GM18868 (cell line): ENCODE measurements at regions not wholly inside any gene's neighbourhood (a gene's known extent, or its start where the extent isn't known, plus 50 kb on each side); places are given as distances from the start of the nearest gene placed in this dataset.

ENCODE experiments used
- ATAC-seq: cut with Tn5 transposase; IDR thresholded peaks from one replicate; pipeline ENCODE4 v1.9.1; 2021; ENCODE audit warnings: mild to moderate bottlenecking, moderate library complexity; ENCODE audit not compliant: unreplicated experiment

DNA sequence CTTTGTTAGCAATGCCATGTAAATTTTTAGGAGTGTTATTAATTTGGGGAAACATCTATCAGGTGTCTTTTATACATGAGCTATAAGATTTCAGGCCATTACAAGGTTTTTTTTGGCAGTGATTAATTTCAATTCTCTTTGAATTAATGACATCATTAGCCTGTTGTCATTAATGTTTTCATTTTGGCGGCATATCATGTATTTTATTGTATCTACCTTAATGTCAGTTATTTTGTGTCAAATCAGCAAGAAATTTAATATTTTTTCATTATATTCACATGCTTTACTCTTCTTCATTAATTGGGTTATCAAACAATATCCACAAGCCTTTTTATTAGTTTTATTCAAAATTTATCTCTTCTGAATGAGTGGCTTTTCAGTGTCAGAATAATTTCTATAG lies 153.0 kb upstream of the CAND1 start:
- no peak for ATAC-seq

DNA sequence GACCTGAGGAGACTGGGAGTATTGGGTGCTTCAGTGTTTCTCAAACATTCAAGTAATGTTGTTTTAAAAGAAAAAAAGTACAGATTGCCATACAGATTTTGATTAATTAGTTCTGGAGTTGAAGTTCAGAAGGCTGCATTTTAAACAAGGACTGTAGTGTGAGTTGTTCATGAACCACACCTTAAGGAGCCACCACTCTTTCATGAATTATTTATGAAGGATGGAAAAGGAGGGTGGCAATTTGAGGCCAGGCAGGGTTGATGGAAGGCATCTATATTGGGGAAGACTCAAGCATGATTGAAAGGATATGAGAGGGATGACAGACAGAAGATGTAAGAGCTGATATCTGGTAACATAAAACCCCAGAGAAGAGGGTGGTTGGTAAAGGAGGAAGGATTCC lies 146.6 kb upstream of the CAND1 start:
- ATAC-seq = no peak

DNA sequence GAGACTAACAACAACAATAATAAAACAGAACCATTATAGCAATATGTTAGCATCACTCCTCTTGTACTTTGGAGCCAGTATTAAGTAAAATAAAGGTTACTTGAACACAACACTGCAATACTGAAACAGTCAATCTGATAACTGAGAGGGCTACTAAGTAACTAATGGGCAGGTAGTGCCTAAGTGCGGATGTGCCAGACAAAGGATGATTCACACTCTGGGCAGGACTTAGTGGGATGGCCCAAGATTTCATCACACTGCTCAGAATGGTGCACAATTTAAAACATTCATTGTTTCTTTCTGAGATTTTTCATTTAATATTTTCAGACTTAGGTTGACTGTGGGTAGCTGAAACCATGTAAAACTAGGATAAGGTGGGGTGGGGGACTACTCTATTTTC lies 131.9 kb upstream of the CAND1 start:
- no peak for ATAC-seq

DNA sequence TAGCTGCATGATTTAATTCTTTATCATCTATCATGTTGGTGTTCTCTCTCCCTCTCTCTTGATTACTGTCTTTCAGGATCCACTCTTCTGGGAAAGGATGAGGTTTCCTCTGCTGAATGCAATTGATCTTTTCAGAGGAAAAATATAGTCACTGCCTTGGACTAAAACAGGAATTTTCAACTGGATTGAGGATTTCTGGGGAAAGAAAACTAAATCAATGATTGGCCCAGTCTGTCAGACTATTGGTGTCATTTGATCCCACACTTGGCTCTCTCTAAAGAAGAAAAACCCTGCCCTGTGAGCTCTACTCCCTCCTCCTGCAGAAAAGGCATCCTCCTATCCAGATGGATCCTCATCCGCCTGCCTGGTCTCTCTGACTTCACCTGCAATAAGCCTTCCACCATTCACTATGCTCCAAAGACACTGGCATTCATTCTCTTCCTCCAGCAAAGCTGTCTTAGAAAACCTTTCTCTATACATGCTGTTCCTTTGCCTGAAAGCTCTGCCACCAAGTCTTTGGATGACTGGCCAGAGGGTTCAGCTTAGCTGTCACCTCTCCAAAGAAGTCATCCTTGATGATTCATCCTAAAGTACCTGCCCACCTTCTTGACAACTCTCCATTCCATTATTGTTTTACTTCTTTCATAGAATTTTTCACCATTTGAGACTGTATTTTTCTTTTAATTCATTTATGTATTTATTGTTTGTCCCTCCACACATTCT lies 127.7 kb upstream of the CAND1 start:
- ATAC-seq = no peak

DNA sequence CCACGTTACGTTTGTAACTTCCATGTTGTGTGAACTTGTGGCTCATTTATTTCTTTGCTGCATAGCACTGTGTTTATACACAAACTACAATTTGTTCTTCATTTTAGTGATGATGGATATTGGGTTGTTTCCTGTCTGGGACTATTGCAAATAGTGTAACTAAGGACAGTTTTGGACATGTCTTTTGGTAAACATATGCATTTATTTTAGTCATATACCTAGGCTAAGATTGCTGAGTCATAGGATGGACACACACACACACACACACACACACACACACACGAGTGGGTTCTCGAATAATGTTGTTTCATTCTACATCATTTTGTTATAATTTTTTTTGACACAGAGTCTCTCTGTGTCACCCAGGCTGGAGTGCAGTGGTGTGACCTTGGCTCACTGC lies 123.5 kb upstream of the CAND1 start:
- ATAC-seq = no peak

DNA sequence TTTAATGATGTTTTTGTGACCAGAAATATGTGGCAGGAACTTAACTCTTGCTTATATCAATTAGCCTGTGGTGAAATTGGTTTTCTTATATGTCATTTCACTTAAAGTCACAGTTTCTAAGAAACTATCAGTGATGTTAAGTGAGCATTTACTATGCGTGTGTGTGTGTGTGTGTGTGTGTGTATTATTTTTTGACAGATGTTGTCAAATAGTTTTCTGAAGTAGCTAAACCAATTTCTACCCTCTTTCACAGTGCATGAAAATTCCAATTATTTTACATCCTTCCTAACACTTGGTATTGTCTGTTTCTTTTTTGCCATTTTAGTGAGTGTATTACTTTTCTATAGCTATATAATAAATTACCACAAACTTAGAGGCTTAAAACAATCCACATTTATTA lies 122.1 kb upstream of the CAND1 start:
- no peak for ATAC-seq

GRCh38 chr12:67147447-67147846 lies 121.7 kb upstream of the CAND1 start:
- ATAC-seq = no peak

GRCh38 chr12:67148265-67148664 lies 120.9 kb upstream of the CAND1 start:
- ATAC-seq = no peak

DNA sequence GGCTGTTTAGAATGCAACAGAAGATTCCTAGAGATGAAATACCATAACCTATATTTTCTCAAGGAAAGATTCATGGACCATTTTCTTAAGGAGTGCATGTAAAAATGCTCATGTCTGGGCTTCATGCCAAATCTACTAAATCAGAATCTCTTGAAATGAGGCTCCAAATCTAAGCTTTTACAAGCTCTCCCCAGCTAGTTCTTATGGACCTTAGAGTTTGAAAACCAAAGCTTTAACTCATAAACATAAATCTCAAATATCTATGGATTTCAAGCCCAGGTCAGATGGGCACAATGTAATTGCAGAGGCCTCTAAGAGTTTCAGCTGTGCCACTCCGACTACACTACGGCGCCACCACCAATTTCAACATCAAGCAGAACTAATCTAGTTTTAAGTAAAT lies 117.3 kb upstream of the CAND1 start:
- ATAC-seq = no peak

GRCh38 chr12:67152451-67152850 lies 116.7 kb upstream of the CAND1 start:
- ATAC-seq = no peak

- ATAC-seq = no peak
These were observed 114.3 kb upstream of the CAND1 start for GRCh38 chr12:67154901-67155300.

DNA sequence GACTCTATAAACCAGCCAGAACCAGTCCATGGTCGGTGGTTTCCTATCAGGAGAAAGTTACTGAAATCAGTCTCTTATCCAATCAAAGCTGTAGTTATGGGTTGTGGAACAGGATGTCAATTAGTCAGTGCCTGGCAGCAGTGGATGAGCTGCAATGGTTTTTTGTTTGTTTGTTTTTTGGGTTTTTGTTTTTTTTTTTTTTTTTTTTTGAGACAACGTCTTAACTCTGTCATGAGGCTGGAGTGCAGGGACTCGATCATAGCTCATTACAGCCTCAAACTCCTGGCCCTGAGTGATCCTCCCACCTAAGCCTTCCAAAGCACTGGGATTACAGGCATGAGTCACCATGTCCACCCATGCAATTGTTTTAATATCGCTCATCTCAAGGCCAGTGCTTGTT lies 113.3 kb upstream of the CAND1 start:
- ATAC-seq = no peak

GRCh38 chr12:67161322-67161918 lies 107.7 kb upstream of the CAND1 start:
- peak; percentile 89 for ATAC-seq

DNA sequence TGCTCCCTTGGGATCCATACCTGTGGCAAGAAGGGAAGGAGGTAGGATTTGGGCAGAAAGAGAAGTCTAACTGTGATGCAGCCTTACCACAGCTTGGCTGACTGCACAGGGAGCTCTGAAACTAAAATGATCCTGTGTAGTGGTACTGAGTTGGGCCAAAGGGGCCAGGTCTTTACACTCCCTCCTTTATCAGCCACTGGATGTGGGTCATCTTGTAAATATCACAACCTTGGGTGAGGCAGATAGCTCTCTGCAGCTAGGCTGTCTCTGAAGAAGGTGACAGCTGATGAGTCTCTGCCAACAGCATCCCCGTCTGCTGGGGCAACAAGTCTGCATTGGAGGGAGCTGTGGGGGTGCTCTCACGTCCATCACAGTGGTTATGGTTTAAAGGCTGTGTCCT lies 95.9 kb upstream of the CAND1 start:
- no peak for ATAC-seq

- no peak for ATAC-seq
These were observed 86.6 kb upstream of the CAND1 start for GRCh38 chr12:67182551-67182950.

DNA sequence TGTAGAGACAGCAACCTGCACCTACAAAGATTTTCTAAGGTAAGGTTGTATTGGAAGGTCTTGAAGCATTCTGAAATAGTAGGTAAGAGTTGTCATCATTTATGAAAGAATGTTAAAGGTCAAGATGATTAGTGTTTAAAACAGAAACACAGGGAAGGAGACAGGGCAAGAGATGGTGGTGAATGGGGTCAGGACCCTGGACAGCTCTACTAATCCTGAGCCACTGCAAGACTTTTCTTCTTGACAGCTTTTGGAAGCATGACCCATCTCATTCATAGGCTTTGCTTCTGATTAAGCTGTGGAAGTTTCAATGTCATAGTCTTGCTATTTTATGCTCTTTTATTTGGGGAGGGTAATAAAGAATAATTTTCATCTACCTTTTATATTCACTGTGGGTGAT lies 75.5 kb upstream of the CAND1 start:
- no peak for ATAC-seq

DNA sequence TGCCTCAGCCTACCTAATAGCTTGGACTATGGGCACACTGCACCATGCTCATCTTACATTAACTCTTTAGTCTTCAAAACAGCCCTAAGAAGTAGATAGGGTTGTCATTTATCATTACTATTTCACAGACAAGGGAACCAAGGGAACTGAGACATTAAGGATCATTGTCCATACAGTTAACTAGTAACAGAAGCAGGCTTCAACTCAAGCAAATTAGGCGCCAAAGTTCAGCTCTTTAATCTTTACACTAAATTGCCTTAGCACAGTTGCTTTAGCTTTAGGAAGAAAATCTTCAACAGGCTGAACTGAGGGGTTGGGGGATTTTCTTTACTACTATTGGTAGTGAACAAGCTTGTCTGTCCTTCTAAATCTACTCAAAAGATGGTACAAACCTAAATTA lies 68.8 kb upstream of the CAND1 start:
- ATAC-seq = no peak

- ATAC-seq = peak; percentile 45
These were observed 67.0 kb upstream of the CAND1 start for GRCh38 chr12:67202011-67202677.

GRCh38 chr12:67202678-67203012 lies 66.5 kb upstream of the CAND1 start:
- peak; percentile 95 for ATAC-seq

DNA sequence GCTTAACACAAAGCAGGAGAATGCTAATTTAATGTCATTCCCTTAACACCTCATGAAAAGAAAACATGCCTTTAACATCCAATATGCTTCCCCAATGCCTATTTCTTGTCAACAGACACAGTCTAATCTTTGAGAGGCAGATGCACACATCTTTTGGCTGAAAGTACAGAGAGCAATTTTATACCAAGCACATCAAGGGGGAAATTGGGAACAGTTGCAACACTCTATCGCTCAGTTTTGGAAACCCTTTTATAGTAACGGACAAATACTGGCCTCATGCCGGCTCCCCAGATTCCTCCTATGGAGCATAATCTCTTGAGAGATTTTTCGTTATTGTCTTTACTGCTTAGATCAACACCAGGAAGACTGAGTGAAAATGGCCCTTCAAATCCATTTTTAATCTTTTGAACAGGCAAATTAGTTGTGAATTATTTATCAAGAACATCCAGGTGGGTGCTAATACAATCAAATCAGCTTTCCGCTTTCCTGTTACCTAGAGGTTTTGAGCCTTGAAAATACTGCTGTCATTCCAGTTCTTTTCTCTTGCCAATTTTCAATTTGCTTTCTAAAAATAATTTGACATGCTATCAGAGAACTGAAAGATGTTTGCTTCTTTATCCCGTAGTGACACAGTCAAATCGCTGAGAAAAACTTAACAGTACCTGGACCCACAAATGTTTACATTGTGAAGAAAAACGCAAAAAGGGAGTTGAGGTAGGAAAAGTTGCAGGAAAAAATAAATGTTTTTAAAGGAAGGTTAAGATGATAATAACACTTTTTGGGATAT lies 60.7 kb upstream of the CAND1 start:
- no peak for ATAC-seq

- no peak for ATAC-seq
These were observed 58.1 kb upstream of the CAND1 start for GRCh38 chr12:67211029-67211428.

DNA sequence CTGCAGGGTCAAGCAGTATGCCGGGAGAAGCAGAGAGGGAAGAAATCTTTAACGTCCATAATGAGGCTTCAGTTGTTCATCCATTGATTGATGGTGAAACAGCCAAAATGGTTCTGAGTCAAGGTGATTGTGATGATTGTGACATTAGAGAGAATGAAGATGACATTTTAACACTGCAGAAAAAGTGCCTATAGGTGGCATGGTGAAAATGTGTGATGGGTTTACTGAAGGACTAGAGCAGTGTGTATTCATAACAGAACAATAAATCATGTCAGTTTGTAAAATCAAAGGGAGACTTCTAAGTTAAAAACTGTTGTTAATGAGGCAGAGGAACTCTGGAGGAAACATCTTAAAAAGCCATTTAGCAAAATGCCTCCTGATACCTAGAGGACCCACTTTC lies 57.7 kb upstream of the CAND1 start:
- ATAC-seq = no peak
